PC-9 (cell line): ENCODE measurements at regions not wholly inside any gene's neighbourhood (a gene's known extent, or its start where the extent isn't known, plus 50 kb on each side); places are given as distances from the start of the nearest gene placed in this dataset.

ENCODE experiments used
- CTCF ChIP-seq: fragments of 200-600 bp; sonication (generic); conservative IDR thresholded peaks from 2 replicates; pipeline ENCODE4 v1.6.1; 2017; ENCODE audit warnings: mixed run types, antibody characterized with exemption, mild to moderate bottlenecking, moderate library complexity
- EZH2 ChIP-seq: fragments of 200-600 bp; sonication (generic); IDR thresholded peaks from 2 replicates; pipeline ENCODE4 v1.8.0; 2017; ENCODE audit warnings: antibody characterized with exemption, low read depth

GRCh38 chr13:80598189-80598588, 257.3 kb upstream of the SPRY2 start:
- no peak for TF ChIP-seq CTCF
- no peak for TF ChIP-seq EZH2
